Bronchial epithelial cell (primary cell): ENCODE measurements at regions not wholly inside any gene's neighbourhood (a gene's known extent, or its start where the extent isn't known, plus 50 kb on each side); places are given as distances from the start of the nearest gene placed in this dataset.
"Not testable (repeated sequence)": the region's sequence is repeated elsewhere in the genome, so short reads cannot be mapped to it uniquely, and the experiment has no call there.

Source experiments
- DNase-seq: peaks from one replicate; pipeline ENCODE4 v3.0.0-alpha.2; 2010; ENCODE audit warnings: low read depth
- FAIRE-seq: peaks from 2 replicates; lab custom pipeline; 2011; peaks lifted over from hg19 to GRCh38; lab: Jason Lieb, UNC
- H3K27me3 ChIP-seq: 2 replicates; pipeline ENCODE4 v1.5.1; 2011; ENCODE audit warnings: low read length; ENCODE audit not compliant: control insufficient read depth, insufficient read depth
- H3K36me3 ChIP-seq: 2 replicates; pipeline ENCODE4 v1.5.1; 2011; ENCODE audit warnings: low read length; ENCODE audit not compliant: control insufficient read depth, insufficient read depth
- H3K4me3 ChIP-seq: 2 replicates; pipeline ENCODE4 v1.5.1; 2011; ENCODE audit warnings: mild to moderate bottlenecking, low read depth, low read length, control low read depth
- CTCF ChIP-seq: IDR thresholded peaks from 2 replicates; pipeline ENCODE4 v1.5.1; 2011; ENCODE audit warnings: mild to moderate bottlenecking, moderate library complexity, low read length, control low read depth, inconsistent platforms; ENCODE audit not compliant: insufficient read depth, severe bottlenecking

- no peak for TF ChIP-seq CTCF
- Histone ChIP-seq H3K27me3 (no peaks in the 10 kb centered on the region), H3K36me3 (no peaks in the 10 kb centered on the region), H3K4me3 (no peak overlapping the region)
- DNase-seq (no peak), FAIRE-seq (no peak)
Measured at GRCh38 chr2:65916177-65916576, 483.8 kb upstream of the SPRED2 start.

GRCh38 chr2:65915273-65915672, 482.9 kb upstream of the SPRED2 start:
- Histone ChIP-seq H3K27me3 (no peaks in the 10 kb centered on the region), H3K36me3 (no peaks in the 10 kb centered on the region), H3K4me3 (no peak overlapping the region)
- FAIRE-seq (no peak), DNase-seq (no peak)
- no peak for TF ChIP-seq CTCF

DNA sequence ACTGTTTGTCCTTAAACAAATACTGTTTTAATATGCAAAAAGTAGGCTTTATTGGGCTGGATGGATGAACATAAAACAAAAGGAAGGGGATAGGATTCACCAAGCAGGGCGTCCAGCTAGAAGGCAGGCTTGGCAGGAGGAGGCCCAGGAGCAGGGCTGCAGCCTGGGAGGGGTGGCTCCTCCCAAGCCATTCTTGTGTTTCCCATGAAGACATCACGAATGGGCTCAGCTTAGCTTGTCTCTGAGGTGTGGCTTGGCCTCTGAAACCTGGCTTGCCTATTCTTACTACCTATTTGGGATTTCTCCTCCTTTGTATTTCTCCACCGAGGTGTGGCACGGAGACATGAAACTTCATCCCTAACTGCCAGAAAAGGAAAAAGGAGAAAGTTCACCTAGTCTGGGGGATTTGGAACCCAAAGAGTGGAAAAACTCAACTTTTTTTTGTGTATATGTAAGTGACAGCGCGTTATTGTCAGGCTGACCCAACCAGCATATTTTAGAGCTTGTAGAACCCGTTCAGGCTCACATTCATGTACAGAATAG, 481.9 kb upstream of the SPRED2 start:
- FAIRE-seq (no peak), DNase-seq (no peak)
- TF ChIP-seq CTCF = no peak
- Histone ChIP-seq H3K27me3 (no peaks in the 10 kb centered on the region), H3K4me3 (no peak overlapping the region), H3K36me3 (no peaks in the 10 kb centered on the region)

GRCh38 chr2:65913813-65914212, 481.4 kb upstream of the SPRED2 start:
- no peaks in the 10 kb centered on the region for H3K36me3 ChIP-seq
- no peak for DNase-seq
- H3K4me3 ChIP-seq = no peak overlapping the region
- no peak for TF ChIP-seq CTCF
- no peaks in the 10 kb centered on the region for H3K27me3 ChIP-seq
- no peak for FAIRE-seq

DNA sequence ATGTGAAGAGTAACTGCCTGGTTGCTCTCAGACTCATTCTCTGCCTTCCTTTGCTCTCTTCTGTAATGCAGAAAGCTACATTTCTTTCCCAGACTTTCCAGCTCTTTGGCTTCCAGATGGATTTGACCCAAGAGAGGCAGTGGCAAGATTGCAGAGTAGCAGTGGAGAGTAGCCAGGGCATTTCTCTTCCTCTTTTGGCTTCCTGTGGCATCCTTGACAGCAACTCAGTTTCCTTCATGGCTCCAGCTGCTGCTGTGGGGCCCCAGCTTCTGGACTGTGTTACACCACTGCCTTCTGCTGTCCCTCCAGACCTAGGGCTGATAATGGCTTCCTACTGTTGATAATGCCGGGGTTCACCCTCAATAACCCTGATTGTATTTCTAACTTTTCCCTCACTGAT, 469.4 kb upstream of the SPRED2 start:
- FAIRE-seq = no peak
- DNase-seq = no peak
- Histone ChIP-seq H3K27me3 (no peaks in the 10 kb centered on the region), H3K36me3 (no peaks in the 10 kb centered on the region), H3K4me3 (no peak overlapping the region)
- no peak for TF ChIP-seq CTCF

DNA sequence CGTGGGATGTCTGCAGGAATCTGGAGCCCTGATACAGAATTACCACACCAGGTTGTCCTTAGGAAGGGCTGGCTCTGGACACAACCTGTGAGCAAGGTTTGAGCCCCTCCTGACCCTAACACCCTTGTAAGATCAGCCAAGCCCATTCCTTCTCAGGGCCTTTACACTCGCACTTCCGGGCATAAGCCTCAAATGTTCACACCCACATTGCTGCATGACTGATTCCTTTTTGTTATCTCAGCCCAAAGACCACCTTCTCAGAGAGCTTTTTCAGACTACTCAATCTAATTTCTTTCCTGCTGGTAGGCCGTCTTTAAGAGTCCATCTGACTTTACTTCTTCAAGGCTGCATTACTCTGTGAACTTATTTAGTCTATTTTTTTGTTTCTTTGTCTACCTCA, 464.0 kb upstream of the SPRED2 start:
- TF ChIP-seq CTCF = no peak
- no peak overlapping the region for H3K4me3 ChIP-seq
- H3K36me3 ChIP-seq = no peaks in the 10 kb centered on the region
- no peaks in the 10 kb centered on the region for H3K27me3 ChIP-seq
- DNase-seq = no peak
- FAIRE-seq = no peak

GRCh38 chr2:65890131-65890530, 457.7 kb upstream of the SPRED2 start:
- H3K27me3 ChIP-seq, H3K4me3 ChIP-seq, FAIRE-seq, H3K36me3 ChIP-seq, DNase-seq: not testable (repeated sequence)
